ENCODE measurements at regions not wholly inside any gene's neighbourhood (a gene's known extent, or its start where the extent isn't known, plus 50 kb on each side); places are given as distances from the start of the nearest gene placed in this dataset.

DNA sequence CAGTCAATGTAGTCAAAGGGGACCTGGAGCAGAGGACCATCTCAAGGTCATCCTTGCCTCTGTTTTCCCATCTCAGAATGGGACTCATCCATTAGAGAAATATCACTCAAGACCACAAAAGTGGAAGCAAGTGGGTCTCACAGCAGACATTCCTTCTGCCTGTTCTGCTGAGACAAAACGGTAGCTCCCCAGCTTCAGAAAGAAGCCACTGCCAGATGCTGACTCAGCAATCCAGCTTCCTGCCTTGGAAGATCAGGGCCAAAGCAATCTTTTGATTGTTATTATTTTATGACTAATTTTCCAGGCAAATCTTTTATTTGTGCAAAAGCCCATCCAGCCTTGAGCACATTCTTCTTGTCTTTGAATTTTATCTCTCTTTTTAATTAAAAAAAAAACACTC is 86.8 kb downstream of the CCT6B start:
- DNase-seq (ENCODE audit: low read depth): no peak
- in situ Hi-C loops (cut with HindIII; ENCODE audit: low pct_unique_long_range_greater_than_20kb, low sequenced_read_pairs): no loop called here

- in situ Hi-C loops (cut with HindIII; ENCODE audit: low pct_unique_long_range_greater_than_20kb, low sequenced_read_pairs): no loop called here
- no peak for DNase-seq (ENCODE audit: low read depth)
These were observed 88.6 kb downstream of the CCT6B start for GRCh38 chr17:34872640-34873039.

DNA sequence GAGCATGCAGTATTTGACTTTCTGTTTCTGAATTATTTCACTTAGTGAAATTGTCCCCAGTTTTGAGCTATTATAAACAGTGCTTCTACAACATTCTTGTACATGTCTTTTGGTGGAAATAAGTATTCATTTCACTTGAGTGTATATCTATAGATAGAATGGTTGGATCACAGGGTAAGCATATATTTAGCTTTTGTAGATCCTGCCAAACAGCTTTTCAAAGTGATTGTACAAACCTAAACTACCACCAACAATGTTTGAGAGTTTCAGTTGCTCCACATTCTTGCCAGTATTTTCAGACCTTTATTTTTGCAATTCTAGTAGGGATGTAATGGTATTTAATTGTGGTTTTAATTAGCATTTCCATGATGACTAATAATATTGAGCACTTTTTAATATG is 91.6 kb downstream of the CCT6B start:
- no peak for DNase-seq (ENCODE audit: low read depth)
- in situ Hi-C loops (cut with HindIII; ENCODE audit: low pct_unique_long_range_greater_than_20kb, low sequenced_read_pairs): no loop called here

DNA sequence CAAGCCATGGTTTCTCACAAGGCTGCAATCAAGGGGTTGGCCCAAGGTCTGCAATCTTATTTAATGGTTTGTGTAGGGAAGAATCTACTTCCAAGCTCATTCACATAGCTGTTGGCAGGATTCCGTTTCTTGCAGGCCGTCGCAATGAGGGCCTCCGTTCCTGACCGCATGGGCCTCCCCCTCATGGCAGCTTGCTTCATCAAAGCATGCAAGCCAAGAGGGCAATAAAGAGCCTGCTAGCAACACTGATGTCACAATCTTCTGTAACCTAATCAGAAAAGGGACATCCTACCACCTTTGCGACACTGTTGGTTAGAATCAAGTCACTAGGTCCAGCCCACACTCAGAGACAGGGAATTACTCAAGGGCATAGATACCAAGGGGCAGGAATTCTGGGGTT is 95.5 kb downstream of the CCT6B start:
- DNase-seq (ENCODE audit: low read depth): no peak
- in situ Hi-C loops (cut with HindIII; ENCODE audit: low pct_unique_long_range_greater_than_20kb, low sequenced_read_pairs): no loop called here

- DNase-seq (ENCODE audit: low read depth): no peak
- in situ Hi-C loops (cut with HindIII; ENCODE audit: low pct_unique_long_range_greater_than_20kb, low sequenced_read_pairs): no loop called here
These were observed 98.9 kb downstream of the CCT6B start for GRCh38 chr17:34862384-34862783.

GRCh38 chr17:34861864-34862263 is 99.4 kb downstream of the CCT6B start:
- no peak for DNase-seq (ENCODE audit: low read depth)
- in situ Hi-C loops (cut with HindIII; ENCODE audit: low pct_unique_long_range_greater_than_20kb, low sequenced_read_pairs): no loop called here

- in situ Hi-C loops (cut with HindIII; ENCODE audit: low pct_unique_long_range_greater_than_20kb, low sequenced_read_pairs): no loop called here
- no peak for DNase-seq (ENCODE audit: low read depth)
These were observed 101.6 kb downstream of the CCT6B start for GRCh38 chr17:34859652-34860051.

- in situ Hi-C loops (cut with HindIII; ENCODE audit: low pct_unique_long_range_greater_than_20kb, low sequenced_read_pairs): no loop called here
- no peak for DNase-seq (ENCODE audit: low read depth)
These were observed 102.4 kb downstream of the CCT6B start for GRCh38 chr17:34858591-34859565.

GRCh38 chr17:34853924-34854323 is 107.3 kb downstream of the CCT6B start:
- in situ Hi-C loops (cut with HindIII; ENCODE audit: low pct_unique_long_range_greater_than_20kb, low sequenced_read_pairs): no loop called here

DNA sequence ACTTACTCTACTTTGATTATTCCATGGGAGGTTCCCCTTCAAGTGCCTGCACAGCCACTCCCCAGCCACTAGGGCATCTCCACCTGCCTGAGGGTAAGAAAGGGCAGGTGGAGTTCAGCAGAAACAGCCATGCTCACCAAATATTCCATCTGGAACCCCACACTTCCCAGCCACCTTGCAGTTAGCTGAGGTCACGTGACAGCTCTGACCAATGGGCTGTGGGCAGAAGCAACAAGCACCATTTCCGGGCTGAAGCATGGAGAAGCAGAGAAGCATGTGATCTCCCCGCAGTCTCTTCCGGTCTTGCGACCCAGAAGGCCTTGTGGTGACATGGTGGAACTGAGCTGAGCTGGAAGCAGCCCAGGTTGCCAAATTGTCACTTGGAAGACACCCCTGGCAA is 108.6 kb downstream of the CCT6B start:
- no peak for DNase-seq (ENCODE audit: low read depth)

More at GRCh38 chr17:34853924-34854323, 107.3 kb downstream of the CCT6B start:
- no peak for DNase-seq (ENCODE audit: low read depth)

DNA sequence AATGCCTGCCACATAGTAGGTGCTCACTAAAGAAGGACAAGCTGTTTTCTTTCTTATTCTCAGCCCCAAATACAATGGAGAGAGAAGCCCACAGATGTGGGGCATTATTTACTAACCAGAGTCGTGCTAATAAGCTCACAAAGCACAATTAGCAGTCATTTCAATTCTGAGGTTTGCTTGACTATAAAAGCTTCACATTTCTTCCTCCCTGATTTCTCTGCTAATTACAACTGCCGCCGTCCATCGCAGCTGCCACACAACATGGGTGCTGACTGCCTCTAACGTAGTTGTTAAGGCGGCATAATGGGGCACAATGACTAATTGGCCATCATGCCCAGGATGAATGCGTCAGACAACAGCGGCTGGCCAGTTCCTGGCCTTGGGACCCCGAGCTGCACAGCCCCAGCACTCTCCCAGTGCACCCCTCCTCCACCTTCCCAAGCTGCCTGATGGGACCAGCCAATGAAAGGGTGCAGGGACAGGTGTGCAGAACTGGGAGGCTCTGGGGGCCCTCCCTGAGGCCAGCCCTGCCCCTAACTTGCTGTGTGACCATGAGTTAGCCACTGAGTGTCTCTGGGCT is 109.2 kb downstream of the CCT6B start:
- in situ Hi-C loops (cut with HindIII; ENCODE audit: low pct_unique_long_range_greater_than_20kb, low sequenced_read_pairs): no loop called here

More for the DNA sequence above, 108.6 kb downstream of the CCT6B start:
- in situ Hi-C loops (cut with HindIII; ENCODE audit: low pct_unique_long_range_greater_than_20kb, low sequenced_read_pairs): no loop called here

GRCh38 chr17:34850964-34851363 is 110.3 kb downstream of the CCT6B start:
- in situ Hi-C loops (cut with HindIII; ENCODE audit: low pct_unique_long_range_greater_than_20kb, low sequenced_read_pairs): no loop called here
- DNase-seq (ENCODE audit: low read depth): no peak

More for the DNA sequence above, 109.2 kb downstream of the CCT6B start:
- no peak for DNase-seq (ENCODE audit: low read depth)

DNA sequence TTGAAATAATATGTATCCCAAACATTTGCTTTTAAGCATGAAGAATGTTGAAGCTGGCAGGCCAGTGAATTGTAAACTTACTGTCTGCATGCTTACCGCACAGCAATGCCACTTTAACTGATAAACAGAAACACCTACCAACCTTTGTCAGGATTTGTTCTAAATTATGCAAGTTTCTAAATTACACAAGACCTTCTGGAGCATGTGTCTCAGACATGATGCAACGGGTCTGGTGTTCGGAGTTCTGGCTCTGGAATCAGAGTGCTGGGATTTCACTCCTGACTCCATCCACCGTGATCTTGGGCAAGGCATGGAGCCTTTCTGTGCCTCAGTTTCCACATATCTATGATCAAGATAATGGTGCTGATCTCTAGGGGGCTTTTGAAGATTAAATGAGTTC is 111.2 kb downstream of the CCT6B start:
- no peak for DNase-seq (ENCODE audit: low read depth)
- in situ Hi-C loops (cut with HindIII; ENCODE audit: low pct_unique_long_range_greater_than_20kb, low sequenced_read_pairs): no loop called here

DNA sequence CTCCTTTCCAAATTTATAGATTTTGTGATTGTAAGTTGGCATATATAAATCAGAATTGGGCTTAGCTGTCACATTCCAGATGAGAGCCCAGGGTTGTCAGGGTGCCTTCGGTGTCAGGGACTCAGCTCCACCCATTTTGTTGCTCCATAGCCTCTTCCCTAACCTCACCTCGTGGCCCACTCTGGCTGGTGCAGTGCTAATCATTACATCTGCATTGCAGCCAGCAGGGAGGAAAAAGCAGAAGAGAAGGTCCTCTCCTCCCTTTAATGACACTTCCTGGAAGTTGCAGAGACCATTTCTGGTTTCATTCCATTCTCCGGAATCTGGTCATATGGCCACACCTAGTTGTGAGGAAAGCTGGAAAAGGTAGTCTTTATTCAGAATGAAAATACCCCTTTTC is 113.3 kb downstream of the CCT6B start:
- in situ Hi-C loops (cut with HindIII; ENCODE audit: low pct_unique_long_range_greater_than_20kb, low sequenced_read_pairs): no loop called here
- DNase-seq (ENCODE audit: low read depth): no peak

- in situ Hi-C loops (cut with HindIII; ENCODE audit: low pct_unique_long_range_greater_than_20kb, low sequenced_read_pairs): no loop called here
- DNase-seq (ENCODE audit: low read depth): no peak
These were observed 116.0 kb downstream of the CCT6B start for GRCh38 chr17:34845296-34845695.

DNA sequence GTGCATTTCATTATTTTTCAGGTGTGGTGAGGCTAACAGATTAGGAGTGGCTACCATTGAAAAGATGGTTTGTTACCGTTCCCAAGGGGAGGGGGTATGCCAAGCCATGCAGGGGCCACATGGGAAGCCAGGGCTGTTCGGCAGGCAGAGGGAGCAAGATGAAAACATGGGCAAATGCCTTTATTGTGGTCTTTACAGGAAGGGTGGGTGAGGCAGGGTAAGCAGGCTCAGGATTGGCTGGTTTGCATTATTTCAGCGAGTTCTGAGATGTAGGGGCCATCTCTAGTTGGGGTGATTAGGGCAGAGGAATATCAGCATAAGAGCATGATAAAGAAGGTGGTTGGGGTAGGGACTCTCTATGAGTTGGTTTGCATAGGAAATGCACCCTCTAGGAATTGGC is 117.6 kb downstream of the CCT6B start:
- DNase-seq (ENCODE audit: low read depth): no peak

DNA sequence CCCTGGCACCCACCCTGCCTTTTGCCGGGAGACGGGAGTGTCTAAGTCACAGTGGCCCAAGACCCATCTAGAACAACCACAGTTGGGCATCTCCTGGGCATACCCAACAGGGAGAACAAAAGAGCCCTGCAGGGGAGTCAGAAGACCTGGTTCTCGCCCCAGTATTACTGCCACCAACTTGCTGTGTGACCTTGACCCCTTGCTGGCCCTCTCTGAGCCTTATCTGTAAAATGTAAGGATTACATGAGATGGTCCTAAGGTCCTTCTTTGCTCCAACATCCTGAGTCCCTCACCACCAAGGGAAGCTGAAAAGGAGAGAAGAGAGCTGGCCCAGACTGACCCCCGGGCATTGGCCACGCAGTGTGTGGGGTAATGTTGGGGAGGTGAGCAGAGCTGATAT is 119.0 kb downstream of the CCT6B start:
- no peak for DNase-seq (ENCODE audit: low read depth)

More for the DNA sequence above, 117.6 kb downstream of the CCT6B start:
- in situ Hi-C loops (cut with HindIII; ENCODE audit: low pct_unique_long_range_greater_than_20kb, low sequenced_read_pairs): no loop called here

GRCh38 chr17:34841467-34841866 is 119.8 kb downstream of the CCT6B start:
- in situ Hi-C loops (cut with HindIII; ENCODE audit: low pct_unique_long_range_greater_than_20kb, low sequenced_read_pairs): no loop called here
- no peak for DNase-seq (ENCODE audit: low read depth)

More for the DNA sequence above, 119.0 kb downstream of the CCT6B start:
- in situ Hi-C loops (cut with HindIII; ENCODE audit: low pct_unique_long_range_greater_than_20kb, low sequenced_read_pairs): no loop called here

DNA sequence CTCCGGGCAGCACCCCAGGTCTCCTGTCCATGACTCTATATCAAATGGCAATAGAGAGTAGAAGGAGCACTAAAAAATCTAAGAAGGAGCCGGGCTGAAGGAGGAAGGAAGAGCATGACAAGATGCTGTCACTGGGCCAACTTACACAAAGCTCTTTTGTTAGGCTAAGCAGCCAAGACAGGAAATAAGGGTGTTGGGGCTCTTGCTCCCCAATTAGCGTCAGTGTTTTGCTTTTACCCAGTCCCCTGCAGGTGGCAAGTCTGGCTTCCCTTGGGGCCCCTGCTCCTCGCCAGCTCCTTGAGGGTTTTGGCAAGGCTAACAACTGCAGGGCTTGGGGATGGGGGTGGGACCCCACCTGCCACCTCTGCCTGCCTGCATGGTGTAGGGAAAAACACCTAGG is 120.5 kb downstream of the CCT6B start:
- in situ Hi-C loops (cut with HindIII; ENCODE audit: low pct_unique_long_range_greater_than_20kb, low sequenced_read_pairs): no loop called here
- no peak for DNase-seq (ENCODE audit: low read depth)
